OCI-LY3 (cell line): ENCODE measurements at regions not wholly inside any gene's neighbourhood (a gene's known extent, or its start where the extent isn't known, plus 50 kb on each side); places are given as distances from the start of the nearest gene placed in this dataset.

ENCODE experiments used
- EZH2phosphoT487 ChIP-seq: fragments of 200-600 bp; shearing (Covaris generic); IDR thresholded peaks from 2 replicates; pipeline ENCODE4 v1.6.1; 2018; ENCODE audit warnings: antibody characterized with exemption, mixed run types, low read depth
- TF ChIP-seq, protein P1 (sequence below): fragments of 200-600, 300-600 bp; sonication (generic); IDR thresholded peaks from 2 replicates; pipeline ENCODE4 v1.5.1; 2014; ENCODE audit warnings: antibody characterized with exemption, low read length, low read depth

DNA sequence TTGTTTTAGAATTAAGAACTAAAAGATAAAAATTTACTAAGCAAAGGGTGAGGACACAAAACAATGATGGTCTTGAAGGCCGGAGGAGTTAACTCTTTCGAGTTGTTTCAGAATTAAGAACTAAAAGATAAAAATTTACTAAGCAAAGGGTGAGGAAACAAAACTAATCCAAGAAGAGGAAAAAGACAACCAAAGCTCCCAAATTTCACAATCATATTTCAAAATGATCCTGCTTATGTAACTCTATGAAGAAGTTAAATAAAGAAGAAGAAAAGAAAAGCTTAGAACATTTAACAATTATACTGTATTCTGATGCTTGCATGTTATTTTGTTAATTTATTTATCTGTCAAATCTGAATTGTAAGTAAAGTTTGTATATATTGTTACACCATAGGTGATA, 154.8 kb upstream of the SLIT2 start:
- TF ChIP-seq, protein P1, sequence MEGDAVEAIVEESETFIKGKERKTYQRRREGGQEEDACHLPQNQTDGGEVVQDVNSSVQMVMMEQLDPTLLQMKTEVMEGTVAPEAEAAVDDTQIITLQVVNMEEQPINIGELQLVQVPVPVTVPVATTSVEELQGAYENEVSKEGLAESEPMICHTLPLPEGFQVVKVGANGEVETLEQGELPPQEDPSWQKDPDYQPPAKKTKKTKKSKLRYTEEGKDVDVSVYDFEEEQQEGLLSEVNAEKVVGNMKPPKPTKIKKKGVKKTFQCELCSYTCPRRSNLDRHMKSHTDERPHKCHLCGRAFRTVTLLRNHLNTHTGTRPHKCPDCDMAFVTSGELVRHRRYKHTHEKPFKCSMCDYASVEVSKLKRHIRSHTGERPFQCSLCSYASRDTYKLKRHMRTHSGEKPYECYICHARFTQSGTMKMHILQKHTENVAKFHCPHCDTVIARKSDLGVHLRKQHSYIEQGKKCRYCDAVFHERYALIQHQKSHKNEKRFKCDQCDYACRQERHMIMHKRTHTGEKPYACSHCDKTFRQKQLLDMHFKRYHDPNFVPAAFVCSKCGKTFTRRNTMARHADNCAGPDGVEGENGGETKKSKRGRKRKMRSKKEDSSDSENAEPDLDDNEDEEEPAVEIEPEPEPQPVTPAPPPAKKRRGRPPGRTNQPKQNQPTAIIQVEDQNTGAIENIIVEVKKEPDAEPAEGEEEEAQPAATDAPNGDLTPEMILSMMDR: no peak
- TF ChIP-seq EZH2phosphoT487: no peak
